HG03442 (cell line): ENCODE measurements at regions not wholly inside any gene's neighbourhood (a gene's known extent, or its start where the extent isn't known, plus 50 kb on each side); places are given as distances from the start of the nearest gene placed in this dataset.
"Not testable (repeated sequence)": the region's sequence is repeated elsewhere in the genome, so short reads cannot be mapped to it uniquely, and the experiment has no call there.

Source experiments
- ATAC-seq: cut with Tn5 transposase; IDR thresholded peaks from one replicate; pipeline ENCODE4 v1.9.1; 2021; ENCODE audit warnings: mild to moderate bottlenecking, moderate library complexity; ENCODE audit not compliant: unreplicated experiment

GRCh38 chr9:75532233-75533050, 358.0 kb upstream of the PCSK5 start:
- no peak for ATAC-seq

- ATAC-seq = no peak
These were observed 350.9 kb upstream of the PCSK5 start for GRCh38 chr9:75539523-75539922.

GRCh38 chr9:75540185-75540584, 350.3 kb upstream of the PCSK5 start:
- no peak for ATAC-seq

GRCh38 chr9:75541734-75542133, 348.7 kb upstream of the PCSK5 start:
- ATAC-seq = no peak

GRCh38 chr9:75544815-75545214, 345.7 kb upstream of the PCSK5 start:
- no peak for ATAC-seq

- no peak for ATAC-seq
These were observed 345.2 kb upstream of the PCSK5 start for GRCh38 chr9:75545287-75545686.

- no peak for ATAC-seq
These were observed 341.6 kb upstream of the PCSK5 start for GRCh38 chr9:75548871-75549270.

- no peak for ATAC-seq
These were observed 338.6 kb upstream of the PCSK5 start for GRCh38 chr9:75551861-75552260.

- no peak for ATAC-seq
These were observed 337.5 kb upstream of the PCSK5 start for GRCh38 chr9:75552941-75553340.

GRCh38 chr9:75566813-75567212, 323.7 kb upstream of the PCSK5 start:
- ATAC-seq = not testable (repeated sequence)

- no peak for ATAC-seq
These were observed 319.9 kb upstream of the PCSK5 start for GRCh38 chr9:75570538-75570937.

- ATAC-seq = no peak
These were observed 315.9 kb upstream of the PCSK5 start for GRCh38 chr9:75574569-75574968.

GRCh38 chr9:75582870-75583269, 307.6 kb upstream of the PCSK5 start:
- no peak for ATAC-seq

- ATAC-seq = no peak
These were observed 301.7 kb upstream of the PCSK5 start for GRCh38 chr9:75588808-75589207.

- no peak for ATAC-seq
These were observed 301.0 kb upstream of the PCSK5 start for GRCh38 chr9:75589497-75589896.

- no peak for ATAC-seq
These were observed 298.5 kb upstream of the PCSK5 start for GRCh38 chr9:75591972-75592371.

- ATAC-seq = no peak
These were observed 297.9 kb upstream of the PCSK5 start for GRCh38 chr9:75592586-75592985.

- ATAC-seq = no peak
These were observed 296.6 kb upstream of the PCSK5 start for GRCh38 chr9:75593920-75594319.

GRCh38 chr9:75599126-75599525, 291.3 kb upstream of the PCSK5 start:
- no peak for ATAC-seq

- ATAC-seq = no peak
These were observed 289.2 kb upstream of the PCSK5 start for GRCh38 chr9:75601280-75601679.

GRCh38 chr9:75602060-75602459, 288.4 kb upstream of the PCSK5 start:
- ATAC-seq = no peak

GRCh38 chr9:75604661-75605060, 285.8 kb upstream of the PCSK5 start:
- ATAC-seq = no peak

GRCh38 chr9:75607521-75607920, 283.0 kb upstream of the PCSK5 start:
- no peak for ATAC-seq
